ENCODE measurements at regions not wholly inside any gene's neighbourhood (a gene's known extent, or its start where the extent isn't known, plus 50 kb on each side); places are given as distances from the start of the nearest gene placed in this dataset.

GRCh38 chr6:15827496-15828255, 164.8 kb upstream of the DTNBP1 start:
- TF ChIP-seq POLR2A (IDR thresholded peaks at IDR 0.05) = no peak
- TF ChIP-seq POLR2AphosphoS5 (IDR thresholded peaks at IDR 0.05) = no peak
- TF ChIP-seq, protein P1, sequence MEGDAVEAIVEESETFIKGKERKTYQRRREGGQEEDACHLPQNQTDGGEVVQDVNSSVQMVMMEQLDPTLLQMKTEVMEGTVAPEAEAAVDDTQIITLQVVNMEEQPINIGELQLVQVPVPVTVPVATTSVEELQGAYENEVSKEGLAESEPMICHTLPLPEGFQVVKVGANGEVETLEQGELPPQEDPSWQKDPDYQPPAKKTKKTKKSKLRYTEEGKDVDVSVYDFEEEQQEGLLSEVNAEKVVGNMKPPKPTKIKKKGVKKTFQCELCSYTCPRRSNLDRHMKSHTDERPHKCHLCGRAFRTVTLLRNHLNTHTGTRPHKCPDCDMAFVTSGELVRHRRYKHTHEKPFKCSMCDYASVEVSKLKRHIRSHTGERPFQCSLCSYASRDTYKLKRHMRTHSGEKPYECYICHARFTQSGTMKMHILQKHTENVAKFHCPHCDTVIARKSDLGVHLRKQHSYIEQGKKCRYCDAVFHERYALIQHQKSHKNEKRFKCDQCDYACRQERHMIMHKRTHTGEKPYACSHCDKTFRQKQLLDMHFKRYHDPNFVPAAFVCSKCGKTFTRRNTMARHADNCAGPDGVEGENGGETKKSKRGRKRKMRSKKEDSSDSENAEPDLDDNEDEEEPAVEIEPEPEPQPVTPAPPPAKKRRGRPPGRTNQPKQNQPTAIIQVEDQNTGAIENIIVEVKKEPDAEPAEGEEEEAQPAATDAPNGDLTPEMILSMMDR (IDR thresholded peaks at IDR 0.05) = no peak
- no peak for TF ChIP-seq EP300 (IDR thresholded peaks at IDR 0.05)
- Histone ChIP-seq H3K4me1 (no peaks in the 10 kb centered on the region), H3K4me3 (no peak overlapping the region), H3K9me3 (no peaks in the 10 kb centered on the region), H3K27me3 (no peaks in the 10 kb centered on the region), H3K36me3 (no peaks in the 10 kb centered on the region), H3K27ac (no peak overlapping the region)
- intact Hi-C loops (cut with DNase I; ENCODE audit: low total_unique reads) = no loop called here
- whole genome bisulfite sequencing, 5 donors = 87 to 95% (median 90%) methylated on average over 8 of the region's 8 CpGs
- no peak for DNase-seq

GRCh38 chr6:15826814-15827318, 164.0 kb upstream of the DTNBP1 start:
- H3K4me3 ChIP-seq = no peak overlapping the region
- no peaks in the 10 kb centered on the region for H3K27me3 ChIP-seq
- H3K36me3 ChIP-seq = no peaks in the 10 kb centered on the region
- no peaks in the 10 kb centered on the region for H3K9me3 ChIP-seq
- intact Hi-C loops (cut with DNase I; ENCODE audit: low total_unique reads) = no loop called here
- WGBS, 5 donors = 96 to 99% (median 97%) methylated on average over 5 of the region's 5 CpGs
- DNase-seq = no peak
- no peak overlapping the region for H3K27ac ChIP-seq
- no peak for TF ChIP-seq POLR2A (IDR thresholded peaks at IDR 0.05)
- TF ChIP-seq POLR2AphosphoS5 (IDR thresholded peaks at IDR 0.05) = no peak
- TF ChIP-seq, protein P1 (IDR thresholded peaks at IDR 0.05) = no peak
- TF ChIP-seq EP300 (IDR thresholded peaks at IDR 0.05) = no peak
- no peaks in the 10 kb centered on the region for H3K4me1 ChIP-seq

- intact Hi-C loops (cut with DNase I; ENCODE audit: low total_unique reads) = no loop called here
- no peaks in the 10 kb centered on the region for H3K36me3 ChIP-seq
- no peak overlapping the region for H3K27ac ChIP-seq
- WGBS, 5 donors = 82 to 86% (median 84%) methylated on average over 8 of the region's 8 CpGs
- no peak overlapping the region for H3K4me3 ChIP-seq
- no peaks in the 10 kb centered on the region for H3K4me1 ChIP-seq
- no peak for TF ChIP-seq POLR2AphosphoS5 (IDR thresholded peaks at IDR 0.05)
- TF ChIP-seq POLR2A (IDR thresholded peaks at IDR 0.05) = no peak
- TF ChIP-seq, protein P1 (IDR thresholded peaks at IDR 0.05) = no peak
- no peak for TF ChIP-seq EP300 (IDR thresholded peaks at IDR 0.05)
- DNase-seq = no peak
- H3K27me3 ChIP-seq = no peaks in the 10 kb centered on the region
- H3K9me3 ChIP-seq = no peaks in the 10 kb centered on the region
These were observed 162.6 kb upstream of the DTNBP1 start for GRCh38 chr6:15825332-15825930.

DNA sequence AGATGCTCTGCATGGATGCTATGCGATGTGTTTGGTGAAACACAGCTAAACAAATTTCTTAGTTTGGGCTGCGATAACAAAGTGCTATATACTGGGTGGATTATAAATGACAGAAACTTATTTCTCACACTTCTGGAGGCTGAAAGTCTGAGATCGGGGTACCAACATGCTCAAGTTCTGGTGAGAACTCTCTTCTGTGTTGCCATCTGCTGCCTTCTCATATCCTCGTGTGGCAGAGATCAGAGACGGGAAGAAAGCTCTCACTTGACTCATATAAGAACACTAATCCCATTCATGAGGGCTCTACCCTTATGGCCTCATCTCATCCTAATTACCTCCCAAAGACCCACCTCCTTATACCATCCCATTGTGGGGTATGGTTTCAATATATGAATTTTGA, 162.0 kb upstream of the DTNBP1 start:
- TF ChIP-seq, protein P1 (IDR thresholded peaks at IDR 0.05) = no peak
- TF ChIP-seq EP300 (IDR thresholded peaks at IDR 0.05) (no peak), POLR2AphosphoS5 (IDR thresholded peaks at IDR 0.05) (no peak), POLR2A (IDR thresholded peaks at IDR 0.05) (no peak)
- Histone ChIP-seq H3K4me3 (no peak overlapping the region), H3K9me3 (no peaks in the 10 kb centered on the region), H3K4me1 (no peaks in the 10 kb centered on the region), H3K27me3 (no peaks in the 10 kb centered on the region), H3K27ac (no peak overlapping the region), H3K36me3 (no peaks in the 10 kb centered on the region)
- intact Hi-C loops (cut with DNase I; ENCODE audit: low total_unique reads) = no loop called here
- 83 to 94% (median 91%) methylated on average over 5 of the region's 5 CpGs for WGBS, 5 donors
- no peak for DNase-seq

Data from stomach (tissue), 8 donors.